OCI-LY3 (cell line): ENCODE measurements at regions not wholly inside any gene's neighbourhood (a gene's known extent, or its start where the extent isn't known, plus 50 kb on each side); places are given as distances from the start of the nearest gene placed in this dataset.

Experiments used
- EZH2phosphoT487 ChIP-seq: fragments of 200-600 bp; shearing (Covaris generic); IDR thresholded peaks from 2 replicates; pipeline ENCODE4 v1.6.1; 2018; ENCODE audit warnings: antibody characterized with exemption, mixed run types, low read depth
- TF ChIP-seq, protein P1 (sequence below): fragments of 200-600, 300-600 bp; sonication (generic); IDR thresholded peaks from 2 replicates; pipeline ENCODE4 v1.5.1; 2014; ENCODE audit warnings: antibody characterized with exemption, low read length, low read depth

GRCh38 chr4:133483600-133484246 is 334.6 kb downstream of the PCDH10 start:
- TF ChIP-seq EZH2phosphoT487, result no peak
- TF ChIP-seq, protein P1, sequence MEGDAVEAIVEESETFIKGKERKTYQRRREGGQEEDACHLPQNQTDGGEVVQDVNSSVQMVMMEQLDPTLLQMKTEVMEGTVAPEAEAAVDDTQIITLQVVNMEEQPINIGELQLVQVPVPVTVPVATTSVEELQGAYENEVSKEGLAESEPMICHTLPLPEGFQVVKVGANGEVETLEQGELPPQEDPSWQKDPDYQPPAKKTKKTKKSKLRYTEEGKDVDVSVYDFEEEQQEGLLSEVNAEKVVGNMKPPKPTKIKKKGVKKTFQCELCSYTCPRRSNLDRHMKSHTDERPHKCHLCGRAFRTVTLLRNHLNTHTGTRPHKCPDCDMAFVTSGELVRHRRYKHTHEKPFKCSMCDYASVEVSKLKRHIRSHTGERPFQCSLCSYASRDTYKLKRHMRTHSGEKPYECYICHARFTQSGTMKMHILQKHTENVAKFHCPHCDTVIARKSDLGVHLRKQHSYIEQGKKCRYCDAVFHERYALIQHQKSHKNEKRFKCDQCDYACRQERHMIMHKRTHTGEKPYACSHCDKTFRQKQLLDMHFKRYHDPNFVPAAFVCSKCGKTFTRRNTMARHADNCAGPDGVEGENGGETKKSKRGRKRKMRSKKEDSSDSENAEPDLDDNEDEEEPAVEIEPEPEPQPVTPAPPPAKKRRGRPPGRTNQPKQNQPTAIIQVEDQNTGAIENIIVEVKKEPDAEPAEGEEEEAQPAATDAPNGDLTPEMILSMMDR, result peak; percentile 57
